Adrenal gland (tissue), 9 donors: ENCODE measurements at regions not wholly inside any gene's neighbourhood (a gene's known extent, or its start where the extent isn't known, plus 50 kb on each side); places are given as distances from the start of the nearest gene placed in this dataset.

Source experiments
- DNase-seq, 7 donors: peaks; one replicate each; pipeline ENCODE4 v3.0.0-alpha.2; 2019 to 2020
- H3K27ac ChIP-seq, 5 donors: fragments of 200-600 bp; sonication (generic) in 4 of 5; 1 replicate in 3 of 5; 2 replicates in 2 of 5; pipeline versions ENCODE4 v1.5.1 to v1.8.0; 2016 to 2020; ENCODE audit warnings: mild to moderate bottlenecking in 1 of 5
- H3K27me3 ChIP-seq: fragments of 200-600 bp; 2 replicates; pipeline ENCODE4 v1.8.0; 2021
- H3K36me3 ChIP-seq, 2 donors: fragments of 200-600 bp; replicated peaks in 1 of 2; 1 replicate in 1 of 2; 2 replicates in 1 of 2; pipeline versions ENCODE4 v1.5.1 to v1.8.0; 2018 to 2022
- H3K4me1 ChIP-seq, 2 donors: fragments of 200-600 bp; replicated peaks in 1 of 2; 1 replicate in 1 of 2; 2 replicates in 1 of 2; pipeline versions ENCODE4 v1.5.1 to v1.8.0; 2018 to 2021
- H3K4me3 ChIP-seq, 4 donors: fragments of 200-600 bp; sonication (generic) in 3 of 4; one replicate each; pipeline ENCODE4 v1.5.1; 2016 to 2018
- H3K9me3 ChIP-seq, 3 donors: fragments of 200-600 bp; sonication (generic) in 1 of 3; replicated peaks in 1 of 3; 1 replicate in 2 of 3; 2 replicates in 1 of 3; pipeline versions ENCODE4 v1.5.1 to v1.8.0; 2016 to 2021
- POLR2A ChIP-seq, 2 donors: fragments of 450-650 bp; IDR thresholded peaks; one replicate each; pipeline ENCODE4 v1.6.1; 2017; ENCODE audit warnings: antibody characterized with exemption in 2 of 2, mild to moderate bottlenecking in 2 of 2, moderate library complexity in 1 of 2
- WGBS, 4 donors: extraction: QIAGEN DNeasy Blood & Tissue Kit in 2 of 4; methylation state at CpG; one replicate each; pipeline versions ENCODE4 v1.1.5 to v1.1.7; 2013 to 2017; 5-methylcytosine and 5-hydroxymethylcytosine counted together
- intact Hi-C, 2 donors: fragments of 100-400 bp; cut with DNase I; formaldehyde crosslinking; loops; one replicate each; pipeline versions ENCODE4 v1.14.1 to v1.15.0; 2022 to 2023
- TF ChIP-seq, protein P1 (sequence below), 6 experiments: fragments of 450-650 bp in 4 of 6; fragments of 200-600 bp in 2 of 6; sonication (generic) in 1 of 6; IDR thresholded peaks; 1 replicate in 5 of 6; 2 replicates in 1 of 6; pipeline versions ENCODE4 v1.5.1 to v1.8.0; 2016 to 2021; ENCODE audit warnings: antibody characterized with exemption in 6 of 6, mild to moderate bottlenecking in 2 of 6, moderate library complexity in 1 of 6
- donor health status: healthy with polysubstance abuse.
- donor health status: Bipolar disorder and iron deficiency.
- donor health status: DM: yes; HTN: yes; CAD: no.
- donor health status: DM: no; HTN: no; CAD: no.
- donor health status: DM: no; HTN: no; CAD: no.

- Histone ChIP-seq H3K27me3 (peaks cover 7% of the 10 kb centered on the region), H3K27ac (no peak overlapping the region), H3K9me3 (no peaks in the 10 kb centered on the region), H3K4me1 (no peaks in the 10 kb centered on the region), H3K36me3 (no peaks in the 10 kb centered on the region), H3K4me3 (no peak overlapping the region)
- intact Hi-C loops = no loop called here
- TF ChIP-seq, protein P1, sequence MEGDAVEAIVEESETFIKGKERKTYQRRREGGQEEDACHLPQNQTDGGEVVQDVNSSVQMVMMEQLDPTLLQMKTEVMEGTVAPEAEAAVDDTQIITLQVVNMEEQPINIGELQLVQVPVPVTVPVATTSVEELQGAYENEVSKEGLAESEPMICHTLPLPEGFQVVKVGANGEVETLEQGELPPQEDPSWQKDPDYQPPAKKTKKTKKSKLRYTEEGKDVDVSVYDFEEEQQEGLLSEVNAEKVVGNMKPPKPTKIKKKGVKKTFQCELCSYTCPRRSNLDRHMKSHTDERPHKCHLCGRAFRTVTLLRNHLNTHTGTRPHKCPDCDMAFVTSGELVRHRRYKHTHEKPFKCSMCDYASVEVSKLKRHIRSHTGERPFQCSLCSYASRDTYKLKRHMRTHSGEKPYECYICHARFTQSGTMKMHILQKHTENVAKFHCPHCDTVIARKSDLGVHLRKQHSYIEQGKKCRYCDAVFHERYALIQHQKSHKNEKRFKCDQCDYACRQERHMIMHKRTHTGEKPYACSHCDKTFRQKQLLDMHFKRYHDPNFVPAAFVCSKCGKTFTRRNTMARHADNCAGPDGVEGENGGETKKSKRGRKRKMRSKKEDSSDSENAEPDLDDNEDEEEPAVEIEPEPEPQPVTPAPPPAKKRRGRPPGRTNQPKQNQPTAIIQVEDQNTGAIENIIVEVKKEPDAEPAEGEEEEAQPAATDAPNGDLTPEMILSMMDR (IDR thresholded peaks at IDR 0.05) = no peak
- TF ChIP-seq POLR2A (IDR thresholded peaks at IDR 0.05) = no peak
- no peak for DNase-seq
- WGBS, 4 donors = 70 to 86% (median 77%) methylated on average over 5 to 10 of the region's 10 CpGs
These were observed 511.3 kb downstream of the NPHP4 start for GRCh38 chr1:5480906-5481305.

- no peak overlapping the region for H3K4me3 ChIP-seq
- intact Hi-C loops = no loop called here
- H3K36me3 ChIP-seq = no peaks in the 10 kb centered on the region
- WGBS, 4 donors = 71 to 78% (median 75%) methylated on average over 20 to 28 of the region's 28 CpGs
- no peak for DNase-seq
- TF ChIP-seq, protein P1 (IDR thresholded peaks at IDR 0.05) = no peak
- no peak for TF ChIP-seq POLR2A (IDR thresholded peaks at IDR 0.05)
- no peak overlapping the region for H3K27ac ChIP-seq
- H3K9me3 ChIP-seq = no peaks in the 10 kb centered on the region
- H3K27me3 ChIP-seq = peaks cover 6% of the 10 kb centered on the region
- no peaks in the 10 kb centered on the region for H3K4me1 ChIP-seq
These were observed 512.2 kb downstream of the NPHP4 start for GRCh38 chr1:5479876-5480646.

- no peak for TF ChIP-seq POLR2A (IDR thresholded peaks at IDR 0.05)
- TF ChIP-seq, protein P1 (IDR thresholded peaks at IDR 0.05) = no peak
- no peak for DNase-seq
- WGBS, 4 donors = 52 to 75% (median 59%) methylated on average over 9 of the region's 9 CpGs
- Histone ChIP-seq H3K9me3 (no peaks in the 10 kb centered on the region), H3K27ac (no peak overlapping the region), H3K4me1 (no peaks in the 10 kb centered on the region), H3K4me3 (no peak overlapping the region), H3K27me3 (no peaks in the 10 kb centered on the region), H3K36me3 (no peaks in the 10 kb centered on the region)
- intact Hi-C loops = no loop called here
These were observed 513.3 kb downstream of the NPHP4 start for GRCh38 chr1:5478961-5479360.

DNA sequence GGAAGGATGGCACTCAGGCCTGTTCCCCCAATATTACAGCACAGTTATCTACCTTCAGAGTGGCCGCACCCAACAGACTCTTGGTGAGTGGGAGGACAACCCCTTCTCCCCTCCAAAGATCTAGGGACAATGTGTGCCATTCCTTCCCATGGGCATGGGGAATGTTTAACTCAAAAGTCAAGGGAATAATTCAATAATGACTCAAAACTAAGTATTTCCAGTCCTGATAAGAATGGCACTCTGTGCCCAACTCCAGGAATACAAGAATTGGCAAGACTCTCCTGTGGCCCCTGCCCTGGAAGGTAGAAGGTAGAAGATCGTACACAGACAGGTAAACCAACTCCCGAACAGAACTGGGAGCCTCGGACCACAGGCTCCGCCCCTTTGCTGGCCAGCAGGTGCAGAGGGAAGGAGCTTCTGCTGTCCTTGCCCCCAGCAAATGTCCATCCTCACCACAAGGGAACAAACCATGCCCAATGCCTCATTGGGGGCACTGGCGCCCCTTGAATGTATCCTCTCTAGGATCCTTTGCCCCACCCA is 514.0 kb downstream of the NPHP4 start:
- Histone ChIP-seq H3K9me3 (no peaks in the 10 kb centered on the region), H3K4me1 (no peaks in the 10 kb centered on the region), H3K27me3 (no peaks in the 10 kb centered on the region), H3K36me3 (no peaks in the 10 kb centered on the region), H3K27ac (no peak overlapping the region), H3K4me3 (no peak overlapping the region)
- TF ChIP-seq, protein P1 (IDR thresholded peaks at IDR 0.05) = no peak
- TF ChIP-seq POLR2A (IDR thresholded peaks at IDR 0.05) = no peak
- intact Hi-C loops = no loop called here
- WGBS, 4 donors = 74 to 94% (median 76%) methylated on average over 2 to 6 of the region's 6 CpGs
- DNase-seq = no peak
